Embryonic facial prominence (tissue), 1 donor: ENCODE measurements at regions not wholly inside any gene's neighbourhood (a gene's known extent, or its start where the extent isn't known, plus 50 kb on each side); places are given as distances from the start of the nearest gene placed in this dataset.

Experiments used
- DNase-seq: peaks from one replicate; pipeline ENCODE4 v3.0.0-alpha.2; 2016; ENCODE audit errors: extremely low spot score

DNA sequence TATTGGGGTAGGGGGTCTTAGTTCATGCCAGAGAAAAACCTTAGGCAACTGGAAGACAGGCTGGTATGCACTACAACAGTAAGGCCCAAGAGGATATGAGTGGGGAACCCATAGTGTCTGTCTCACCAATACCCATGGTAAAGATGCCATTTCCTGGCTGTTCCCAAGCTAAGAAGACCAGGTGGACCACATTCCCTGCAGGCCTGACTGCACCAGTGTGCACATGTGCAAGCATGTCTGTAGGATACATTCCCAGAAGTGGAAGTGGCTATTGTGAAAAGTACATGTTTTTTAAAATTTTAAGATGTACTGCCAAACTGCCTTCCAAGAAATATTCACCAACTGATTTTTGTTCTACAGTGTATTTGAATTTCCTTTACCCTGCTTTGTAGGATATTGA lies 207.3 kb upstream of the CTNNB1 start:
- DNase-seq = no peak

DNA sequence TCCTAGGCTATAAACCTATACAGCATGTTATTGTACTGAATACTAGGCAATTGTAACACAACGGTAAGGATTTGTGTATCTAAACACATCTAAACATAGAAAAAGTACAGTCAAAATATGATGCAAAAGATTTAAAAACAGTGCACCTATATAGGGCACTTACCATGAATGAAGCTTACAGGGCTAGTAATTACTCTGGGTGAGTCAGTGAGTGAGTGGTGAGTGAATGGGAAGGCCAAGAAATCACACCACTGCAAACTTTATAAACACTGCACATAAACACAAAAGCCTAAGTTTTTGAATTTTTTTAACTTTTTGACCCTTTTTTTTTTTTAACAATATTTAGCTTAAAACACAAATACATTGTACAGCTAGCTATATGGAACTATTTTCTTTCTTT lies 204.7 kb upstream of the CTNNB1 start:
- DNase-seq = no peak

DNA sequence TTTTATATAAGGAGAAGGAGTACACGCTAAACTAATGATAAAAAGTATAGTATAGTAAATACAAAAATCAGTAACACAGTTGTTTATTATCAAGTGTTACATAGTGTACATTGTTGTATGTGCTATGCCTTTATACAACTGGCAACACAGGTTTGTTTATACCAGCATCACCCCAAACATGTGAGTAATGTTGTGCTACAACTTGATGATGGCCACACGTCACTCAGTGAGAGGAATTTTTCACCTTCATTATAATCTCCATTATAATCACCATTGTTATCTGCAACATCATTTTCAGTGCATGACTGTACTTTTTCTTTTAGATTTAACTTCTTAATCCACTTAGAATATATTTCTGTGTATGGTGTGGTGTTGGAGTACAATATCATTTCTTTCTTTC lies 204.0 kb upstream of the CTNNB1 start:
- no peak for DNase-seq

DNA sequence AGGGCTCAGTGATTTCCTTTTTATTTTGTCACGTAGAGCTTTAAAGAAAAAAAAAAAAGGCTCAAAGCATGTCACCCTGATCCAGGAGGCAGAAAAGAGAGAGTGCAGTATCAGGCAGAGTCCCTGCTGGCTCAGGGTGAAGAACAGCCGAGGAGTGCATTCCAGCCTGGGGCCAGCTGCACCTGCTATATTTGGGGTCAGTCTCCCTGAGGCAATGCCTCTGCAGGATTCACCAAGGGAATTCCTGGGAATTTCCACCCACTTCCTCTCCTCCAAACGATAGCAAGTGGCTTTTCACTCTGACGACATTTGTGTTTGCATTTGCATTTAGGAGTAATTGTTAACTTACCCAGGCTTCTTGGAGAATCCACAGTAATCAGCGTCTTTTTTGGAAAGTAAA lies 202.9 kb upstream of the CTNNB1 start:
- no peak for DNase-seq

DNA sequence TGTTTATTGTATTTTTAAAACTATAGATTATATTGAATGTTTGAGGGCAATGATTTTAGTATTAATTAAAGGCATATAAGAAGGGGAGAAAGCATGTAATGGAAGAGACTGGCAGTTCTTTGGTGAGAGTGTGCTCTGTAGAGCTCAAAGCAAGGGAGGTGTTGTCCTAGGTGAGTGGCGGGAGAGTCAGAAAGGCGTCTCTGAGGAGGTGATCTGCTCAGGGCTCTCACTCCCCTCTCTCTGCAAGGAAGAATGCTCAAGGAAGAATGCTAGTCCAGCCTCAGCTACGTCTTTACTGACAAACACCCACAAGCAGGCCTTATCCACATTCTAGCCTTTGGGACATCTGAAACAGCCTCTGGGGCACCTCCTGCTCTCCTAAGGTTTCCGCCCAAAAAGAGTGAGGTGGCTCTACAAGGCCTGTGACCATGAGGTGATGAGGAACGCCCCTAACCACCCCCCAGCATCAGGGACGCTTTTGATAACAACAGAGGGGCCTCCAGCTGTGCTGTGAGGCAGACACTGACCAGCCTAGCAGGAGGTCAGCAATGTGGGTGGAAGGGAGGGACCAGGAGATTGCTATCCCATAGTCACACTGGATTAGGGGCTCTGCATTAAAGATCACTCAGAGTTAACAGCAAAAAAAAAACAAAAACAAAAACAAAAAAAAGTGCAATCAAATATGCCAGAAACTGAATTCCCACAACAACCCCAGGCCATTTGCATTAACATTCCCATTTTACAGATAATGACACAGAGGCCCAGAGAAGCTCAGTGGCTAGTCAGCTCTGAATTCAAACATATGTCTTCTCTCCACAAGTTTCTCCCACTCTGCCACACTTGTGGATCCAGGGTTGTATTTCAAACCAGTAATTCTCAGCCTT lies 202.2 kb upstream of the CTNNB1 start:
- no peak for DNase-seq

DNA sequence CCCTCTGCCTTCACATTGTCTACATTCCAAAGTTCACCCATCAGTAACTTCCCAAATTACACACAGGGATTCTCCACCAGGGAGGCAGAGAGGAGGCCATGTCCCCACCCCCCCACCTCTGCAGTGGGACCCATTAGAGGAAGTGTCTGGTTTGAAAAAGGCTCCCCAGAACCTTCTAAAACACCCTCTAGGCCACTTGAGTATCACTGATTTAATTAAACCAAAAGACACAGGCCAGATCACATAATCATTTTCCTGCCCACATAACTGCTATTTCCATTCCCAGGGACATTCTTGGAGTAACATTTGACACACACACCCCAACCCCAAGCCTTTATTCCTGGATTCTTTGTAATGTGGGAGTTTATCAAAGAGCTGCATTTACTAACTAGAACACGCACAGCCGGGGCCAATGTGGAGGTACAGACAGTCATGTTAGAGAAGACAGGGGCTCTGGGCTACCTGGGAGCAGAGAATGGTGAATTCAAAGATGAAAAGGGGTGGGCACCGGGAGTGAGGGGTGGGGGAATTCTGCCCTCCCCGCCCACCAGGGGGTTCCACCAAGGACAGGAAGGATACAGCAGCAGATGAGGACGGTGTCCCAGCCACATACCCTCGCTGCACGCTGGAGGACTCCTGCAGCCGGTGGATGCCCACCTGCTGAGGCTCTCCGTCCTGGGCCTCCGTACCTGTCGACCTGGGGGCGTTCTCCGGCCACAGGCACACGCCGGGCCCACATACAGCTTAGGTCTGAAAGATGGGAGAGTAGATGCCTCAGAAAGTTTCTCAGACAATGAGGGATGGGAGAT lies 201.4 kb upstream of the CTNNB1 start:
- DNase-seq = no peak

DNA sequence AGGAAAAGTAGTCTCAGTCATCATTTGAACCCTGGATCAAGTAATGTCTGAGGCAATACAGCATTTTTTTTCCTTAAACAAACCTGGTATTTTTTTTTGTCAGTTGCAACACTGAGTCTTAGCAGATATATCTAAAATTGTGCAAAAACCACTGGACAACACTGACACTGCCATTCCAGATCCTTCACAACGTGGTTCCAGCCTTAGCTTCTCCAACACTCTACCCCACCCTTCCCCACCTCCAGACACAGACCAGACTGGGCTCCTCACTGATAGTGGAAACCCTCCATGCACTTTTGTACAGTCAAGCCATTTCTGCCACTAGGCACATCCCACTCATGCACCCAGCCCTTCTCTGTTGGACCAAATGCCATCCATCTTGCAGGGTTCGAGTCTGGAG lies 199.6 kb upstream of the CTNNB1 start:
- DNase-seq = no peak

DNA sequence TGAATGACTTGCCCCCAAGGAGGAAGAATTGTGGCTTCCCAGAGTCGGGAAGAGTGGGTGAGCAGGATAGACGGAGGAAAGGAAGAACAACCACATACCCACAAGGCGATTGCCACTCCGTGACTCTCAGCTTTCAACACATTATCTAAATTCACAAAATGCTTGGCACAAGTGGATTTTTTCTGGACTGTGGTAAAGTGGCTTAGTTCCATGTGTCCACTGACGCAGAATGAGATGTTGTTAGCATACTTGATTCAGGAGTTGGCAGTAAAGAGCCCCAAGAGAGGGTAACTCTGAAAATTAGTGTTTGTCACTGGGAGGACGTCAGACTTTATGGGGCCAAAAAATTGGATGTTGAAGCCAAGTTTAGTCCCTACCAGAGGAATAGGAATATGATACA lies 198.8 kb upstream of the CTNNB1 start:
- no peak for DNase-seq

DNA sequence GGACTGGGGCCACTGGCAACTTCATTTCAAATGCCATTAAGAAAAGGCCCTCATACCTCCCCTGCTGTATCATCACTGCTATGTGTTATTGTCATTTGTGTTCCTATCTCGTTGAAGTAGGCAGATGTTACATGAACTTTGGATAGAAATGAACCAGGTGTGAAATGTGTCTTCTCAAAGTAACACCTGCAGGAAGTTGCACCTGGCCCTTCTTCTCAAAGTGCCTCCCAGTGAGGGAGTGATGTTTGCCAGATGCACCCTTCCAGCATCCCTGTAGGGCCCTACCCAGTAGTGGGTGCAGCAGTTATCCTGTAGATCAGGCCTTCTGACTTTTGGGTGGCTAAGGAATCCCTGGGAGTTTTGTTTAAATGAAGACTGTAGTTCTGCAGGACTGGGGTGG lies 197.7 kb upstream of the CTNNB1 start:
- no peak for DNase-seq

DNA sequence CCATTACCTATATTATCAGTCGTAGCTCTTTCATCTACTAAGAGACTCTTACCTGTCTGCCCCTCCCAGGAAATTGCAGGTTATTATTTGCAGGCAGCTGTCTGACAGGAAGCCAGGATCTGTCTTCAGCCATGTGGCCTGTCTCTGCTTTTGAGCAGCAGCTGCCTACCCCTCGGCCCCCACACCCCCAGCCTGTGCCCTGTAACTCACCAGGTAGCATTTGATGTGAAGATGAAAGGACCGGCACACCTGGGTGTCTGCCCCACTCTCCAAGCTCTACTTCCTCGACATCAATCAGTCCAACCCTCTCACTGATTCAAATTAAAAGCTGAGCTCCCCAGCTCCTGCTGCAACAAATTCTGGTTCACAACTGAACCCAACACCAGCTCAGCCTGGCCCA lies 197.2 kb upstream of the CTNNB1 start:
- DNase-seq = no peak

DNA sequence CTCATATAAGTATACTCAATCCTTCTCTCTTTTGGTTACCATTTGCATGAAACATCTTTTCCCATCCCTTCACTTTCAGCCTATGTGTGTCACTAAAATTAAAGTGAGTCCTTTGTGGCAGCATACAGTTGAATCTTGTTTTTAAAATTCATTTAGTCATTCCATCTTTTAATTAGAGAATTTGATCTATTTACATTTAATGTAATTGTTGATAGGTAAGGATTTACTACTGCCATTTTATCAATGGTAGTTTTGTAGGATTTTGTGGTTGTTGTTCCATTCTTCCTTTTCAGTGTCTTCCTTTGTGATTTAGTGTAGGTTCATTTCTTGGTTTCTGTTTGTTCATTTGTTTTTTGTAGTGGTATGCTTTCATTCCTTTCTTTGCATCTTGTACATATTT lies 191.9 kb upstream of the CTNNB1 start:
- DNase-seq = no peak

DNA sequence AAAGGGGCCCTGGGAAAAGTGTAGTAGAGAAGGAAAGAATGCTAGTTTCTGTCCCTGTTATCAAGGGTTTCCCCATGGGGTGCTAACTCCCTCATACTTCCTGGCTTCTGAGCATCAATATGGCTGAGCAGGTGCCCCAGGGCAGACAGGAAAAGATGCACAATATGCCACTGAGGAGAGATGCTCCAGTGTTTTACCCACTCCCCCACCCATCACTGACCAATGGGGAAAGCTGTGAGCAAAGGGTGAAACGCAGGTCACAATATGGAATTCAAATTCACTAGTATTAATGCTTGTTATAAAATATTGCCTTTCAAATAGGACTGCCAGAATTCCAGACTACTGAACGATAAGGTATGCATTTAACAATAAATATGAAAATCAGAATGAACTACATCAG lies 187.5 kb upstream of the CTNNB1 start:
- DNase-seq = no peak

DNA sequence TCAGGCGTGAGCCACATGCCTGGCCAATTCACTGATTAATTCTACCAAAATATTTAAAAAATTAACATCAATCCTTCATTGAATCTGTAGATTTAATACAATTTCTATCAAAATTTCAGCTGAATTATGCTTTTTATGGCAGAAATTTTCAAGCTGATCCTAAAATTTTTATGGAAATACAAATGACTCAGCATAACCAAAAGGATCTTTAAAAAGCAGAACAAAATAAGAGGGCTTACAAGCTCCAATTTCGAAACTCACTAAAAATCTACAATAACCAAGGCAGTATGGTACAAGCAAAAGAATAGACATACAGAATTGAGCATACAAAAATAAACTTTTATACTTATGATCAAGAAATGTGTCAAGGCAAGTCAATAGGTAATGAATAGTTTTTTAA lies 180.4 kb upstream of the CTNNB1 start:
- DNase-seq = no peak

DNA sequence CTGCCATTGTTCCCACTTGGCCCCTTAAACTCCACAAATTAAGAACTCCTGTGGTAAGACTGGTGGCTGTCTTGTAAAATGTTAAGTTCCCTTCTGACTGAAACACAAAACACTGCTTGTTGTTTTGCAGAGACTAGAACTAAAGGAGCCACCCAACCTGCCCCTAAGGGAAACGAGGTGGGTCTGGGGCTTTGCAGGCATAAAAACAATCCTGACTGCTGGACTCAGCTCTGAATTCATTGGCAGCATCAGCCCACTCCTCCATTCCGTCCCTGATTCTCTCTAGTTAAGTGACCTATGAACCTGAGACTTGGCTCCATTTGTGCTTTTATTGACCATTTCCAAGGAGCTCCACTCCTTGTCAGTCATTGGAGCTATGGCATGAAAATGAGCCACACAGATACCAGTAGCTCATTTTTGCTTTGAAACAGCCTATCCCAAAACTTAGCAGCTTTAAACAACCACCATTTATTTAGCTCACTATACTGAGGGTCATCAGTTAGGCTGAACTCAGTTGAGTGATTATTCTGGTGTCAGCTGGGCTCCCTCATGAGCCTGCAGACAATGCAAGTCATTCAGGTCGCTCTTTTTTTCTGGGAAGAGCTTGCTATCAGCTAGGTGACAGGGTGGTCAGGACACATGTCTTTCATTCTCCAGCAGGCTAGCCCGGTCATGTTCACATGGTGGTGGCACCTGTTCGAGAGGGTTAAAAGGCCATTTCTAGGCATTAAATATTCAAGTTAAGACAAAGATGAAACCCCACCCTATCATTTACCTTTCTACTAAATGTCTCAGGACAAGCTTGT lies 175.1 kb upstream of the CTNNB1 start:
- DNase-seq = no peak

DNA sequence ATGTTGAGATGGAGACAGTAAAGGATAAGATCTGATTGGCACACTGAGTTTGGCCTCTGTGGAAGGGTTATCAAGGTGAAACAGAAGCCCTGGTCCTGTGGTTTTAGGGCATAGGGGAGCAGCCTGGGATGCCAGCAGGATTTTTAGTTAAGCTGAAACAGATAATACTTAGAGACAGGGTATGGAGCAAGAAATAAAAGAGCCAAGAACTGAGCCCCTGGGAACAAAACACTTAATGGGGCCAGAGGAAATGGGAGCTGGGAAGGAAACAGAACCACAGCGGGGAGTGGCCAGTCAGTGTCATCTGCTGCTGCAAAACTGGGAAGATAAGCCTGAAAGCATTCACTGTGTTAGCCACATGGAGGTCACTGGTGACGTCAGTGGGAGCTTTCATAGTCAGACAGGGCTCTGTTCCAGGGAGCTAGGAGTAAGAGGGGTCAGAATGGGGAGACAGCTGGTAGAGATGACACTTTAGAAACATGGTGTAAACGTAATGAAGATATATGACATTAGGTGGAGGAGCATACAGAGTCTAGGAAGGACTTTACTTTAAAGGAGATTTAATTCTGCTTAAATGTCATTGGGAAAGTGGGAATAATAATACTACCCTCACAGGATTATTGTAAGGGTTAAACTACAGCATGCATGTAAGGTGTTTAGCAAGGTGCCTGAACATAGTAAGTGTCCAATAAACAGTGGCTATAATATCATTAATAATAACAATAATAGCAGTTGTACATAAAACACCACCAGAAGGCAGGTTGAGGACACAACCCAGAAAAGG lies 172.7 kb upstream of the CTNNB1 start:
- no peak for DNase-seq

DNA sequence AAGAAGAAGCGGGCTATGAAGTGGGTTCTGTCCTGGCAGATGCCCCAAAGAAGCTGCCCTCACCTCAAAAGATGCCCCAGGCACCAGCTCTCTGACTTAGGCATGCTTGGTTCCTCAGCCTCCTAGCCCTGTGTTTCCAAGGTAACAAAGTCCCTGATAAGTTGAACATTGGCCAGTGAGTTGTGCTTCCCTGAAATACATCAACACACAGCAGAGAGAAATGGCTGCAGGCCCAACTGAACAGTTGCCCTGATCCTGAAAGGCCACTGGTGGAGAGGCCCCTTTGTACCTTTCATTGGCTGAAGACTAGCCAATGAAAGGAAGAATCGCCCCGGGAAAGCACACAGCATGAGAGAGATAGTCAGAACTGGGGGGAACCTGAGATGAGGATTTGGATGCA lies 169.9 kb upstream of the CTNNB1 start:
- no peak for DNase-seq

DNA sequence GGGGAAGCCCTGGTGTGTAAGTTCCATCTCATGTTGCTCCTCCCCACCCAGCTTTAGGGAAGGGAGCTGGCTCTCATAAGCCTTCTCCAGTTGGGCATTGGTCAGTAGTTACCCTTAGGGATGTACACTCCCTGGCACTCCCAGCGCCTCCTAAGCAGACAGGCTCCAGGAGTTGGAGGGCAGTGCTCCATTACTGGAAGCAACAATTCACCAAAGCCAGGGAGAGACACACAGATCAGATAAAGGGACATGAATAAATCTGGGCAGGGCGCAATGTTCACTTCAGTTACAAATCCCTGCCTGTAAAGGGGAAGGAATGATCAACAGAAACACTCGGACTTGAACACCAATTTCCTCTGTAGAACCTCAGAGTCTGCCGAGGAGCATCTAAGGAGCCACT lies 169.1 kb upstream of the CTNNB1 start:
- no peak for DNase-seq

DNA sequence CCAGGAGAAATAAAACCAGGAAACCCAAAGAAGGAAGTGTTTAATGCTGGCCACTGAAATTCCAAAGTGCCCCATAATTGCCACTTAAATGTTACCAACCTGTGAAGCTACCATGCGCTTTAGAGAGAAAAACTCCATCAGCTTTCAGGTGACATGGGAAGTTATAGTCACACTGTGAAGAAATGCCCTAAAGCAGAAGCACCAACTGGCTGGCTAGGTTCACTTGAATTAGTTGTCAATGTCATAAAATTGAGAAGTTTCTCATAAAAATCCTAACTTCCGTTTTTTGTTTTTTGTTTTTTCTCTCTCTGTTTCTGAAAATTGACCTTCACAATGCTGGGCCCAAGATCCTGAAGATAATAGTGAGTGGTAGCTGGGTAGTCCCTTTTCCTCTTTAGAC lies 167.9 kb upstream of the CTNNB1 start:
- no peak for DNase-seq

DNA sequence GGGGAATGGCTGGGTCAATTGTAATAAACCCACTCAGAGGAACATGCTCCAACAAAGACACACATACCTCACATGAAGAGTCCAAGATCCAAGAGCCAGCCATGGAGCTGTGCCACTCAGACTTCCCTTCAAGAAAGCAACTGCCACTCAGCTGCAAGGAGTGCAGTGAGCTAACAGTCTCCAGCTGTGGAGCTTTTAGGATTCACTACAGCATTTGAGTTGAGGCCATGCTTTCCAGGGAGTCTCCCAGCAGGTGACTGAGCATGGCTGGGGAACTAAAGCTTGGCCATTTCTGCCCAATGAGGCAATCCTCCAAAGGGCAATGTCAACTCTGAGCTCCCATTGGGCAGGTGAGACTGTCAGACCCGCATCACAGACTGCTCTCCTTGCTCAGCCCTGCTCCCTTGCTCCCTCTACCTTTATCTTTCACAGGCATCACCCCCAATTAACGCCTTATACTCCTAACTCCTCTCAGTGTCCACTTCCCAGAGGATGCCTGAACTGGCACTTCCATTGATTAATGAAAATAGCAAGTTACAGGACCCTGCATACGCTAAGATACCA lies 165.3 kb upstream of the CTNNB1 start:
- DNase-seq = no peak

DNA sequence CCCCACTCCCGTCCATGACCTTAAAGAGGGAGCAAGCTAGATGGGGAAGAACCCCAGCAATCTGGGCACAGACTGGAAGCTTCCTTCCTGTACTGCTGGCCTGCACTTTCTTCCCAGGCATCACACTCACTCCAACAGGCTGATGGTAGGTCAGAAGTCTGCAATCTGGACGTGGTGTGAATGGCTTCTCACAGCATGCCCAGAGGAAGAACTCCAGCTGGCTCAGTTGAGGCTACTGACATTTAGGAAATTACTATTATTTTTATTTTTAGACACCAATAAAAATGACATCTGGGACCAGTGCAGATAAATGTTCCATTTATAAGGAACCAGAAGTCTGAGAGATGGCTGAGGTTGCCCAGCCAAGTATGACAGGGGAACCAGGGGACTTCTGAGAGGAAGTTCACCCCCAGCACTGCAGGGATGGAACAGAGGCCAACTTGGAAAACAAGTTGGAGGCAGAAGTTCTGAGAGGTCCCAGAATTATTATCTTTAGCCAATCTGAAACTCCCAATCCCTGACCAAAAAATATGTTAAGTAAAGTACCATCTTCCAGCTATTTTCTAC lies 163.8 kb upstream of the CTNNB1 start:
- DNase-seq = no peak
